B cell (primary cell): ENCODE measurements at regions not wholly inside any gene's neighbourhood (a gene's known extent, or its start where the extent isn't known, plus 50 kb on each side); places are given as distances from the start of the nearest gene placed in this dataset.

Experiments used
- ATAC-seq: fragments of 200-7000 bp; cut with Tn5 transposase; one replicate; pipeline ENCODE4 v1.10.0; 2021; ENCODE audit warnings: low read depth, mild to moderate bottlenecking, moderate number of reproducible peaks, moderate library complexity
- CTCF ChIA-PET: fragments of 350-600 bp; sonication (Branson Sonifier 250); formaldehyde crosslinking; loops from one replicate; lab custom pipeline; 2021; ENCODE audit warnings: antibody characterized with exemption, inconsistent platforms; lab: Charles Lee
- POLR2A ChIA-PET: fragments of 350-600 bp; sonication (Branson Sonifier 250); formaldehyde crosslinking; loops from one replicate; lab custom pipeline; 2021; ENCODE audit warnings: antibody characterized with exemption; lab: Charles Lee
- DNase-seq: peaks from one replicate; pipeline ENCODE4 v3.0.0; 2013
- H2AFZ ChIP-seq: 2 replicates; pipeline ENCODE4 v1.6.1; 2012; ENCODE audit warnings: mild to moderate bottlenecking, low read depth, low read length; ENCODE audit not compliant: insufficient read depth, poor library complexity, severe bottlenecking
- H3K27ac ChIP-seq, 2 donors: 1 replicate in 1 of 2; 2 replicates in 1 of 2; pipeline ENCODE4 v1.5.1; 2012 to 2013; ENCODE audit warnings: low read length in 2 of 2, mild to moderate bottlenecking in 2 of 2, moderate library complexity in 1 of 2
- H3K27me3 ChIP-seq, 4 experiments: fragments of 200-600 bp in 1 of 4; sonication (generic) in 1 of 4; replicated peaks in 1 of 4; 1 replicate in 2 of 4; 2 replicates in 2 of 4; pipeline versions ENCODE4 v1.6.1 to v1.7.0; 2013 to 2016; ENCODE audit warnings: low read length in 3 of 4, mild to moderate bottlenecking in 2 of 4, mixed read lengths in 1 of 4, moderate library complexity in 1 of 4; ENCODE audit not compliant: insufficient read depth in 4 of 4, control insufficient read depth in 3 of 4; ENCODE audit errors: control extremely low read depth in 1 of 4
- H3K36me3 ChIP-seq, 2 experiments: replicated peaks in 1 of 2; 1 replicate in 1 of 2; 2 replicates in 1 of 2; pipeline versions ENCODE4 v1.6.1 to v1.7.1; 2013; ENCODE audit warnings: low read length in 1 of 2; ENCODE audit not compliant: insufficient read depth in 2 of 2, control insufficient read depth in 1 of 2; ENCODE audit errors: control extremely low read depth in 1 of 2, extremely low read depth in 1 of 2
- H3K4me1 ChIP-seq, 2 donors: fragments of 200-600 bp in 1 of 2; sonication (generic) in 1 of 2; 1 replicate in 1 of 2; 2 replicates in 1 of 2; pipeline versions ENCODE4 v1.5.1 to v1.6.1; 2013 to 2017; ENCODE audit warnings: low read length in 2 of 2; ENCODE audit not compliant: control insufficient read depth in 2 of 2, insufficient read depth in 2 of 2
- H3K4me2 ChIP-seq: replicated peaks from 2 replicates; pipeline ENCODE3; 2012; ENCODE audit warnings: mild to moderate bottlenecking, low read depth, low read length; ENCODE audit not compliant: poor library complexity, severe bottlenecking
- H3K4me3 ChIP-seq, 5 experiments: fragments of 200-600 bp in 1 of 5; sonication (generic) in 1 of 5; 1 replicate in 3 of 5; 2 replicates in 2 of 5; pipeline versions ENCODE4 v1.5.1 to v1.7.0; 2011 to 2016; ENCODE audit warnings: low read length in 4 of 5, mild to moderate bottlenecking in 4 of 5, low read depth in 2 of 5, control low read depth in 1 of 5, moderate library complexity in 1 of 5; ENCODE audit not compliant: insufficient read depth in 1 of 5; ENCODE audit errors: control extremely low read depth in 1 of 5, extremely low read depth in 1 of 5
- H3K79me2 ChIP-seq: fragments of 200-600 bp; sonication (generic); one replicate; pipeline ENCODE4 v1.6.0; 2016; ENCODE audit warnings: low read length; ENCODE audit not compliant: control insufficient read depth, insufficient read depth
- H3K9ac ChIP-seq: fragments of 200-600 bp; sonication (generic); 2 replicates; pipeline ENCODE4 v1.6.1; 2017; ENCODE audit warnings: mild to moderate bottlenecking, low read length, moderate library complexity
- H3K9me3 ChIP-seq, 3 donors: one replicate each; pipeline versions ENCODE4 v1.6.1 to v1.7.1; 2013; ENCODE audit warnings: low read length in 2 of 3; ENCODE audit not compliant: control insufficient read depth in 2 of 3, insufficient read depth in 1 of 3; ENCODE audit errors: control extremely low read depth in 1 of 3
- H4K20me1 ChIP-seq: 2 replicates; pipeline ENCODE4 v1.6.0; 2012; ENCODE audit warnings: mild to moderate bottlenecking, low read length; ENCODE audit not compliant: insufficient read depth, control insufficient read depth, poor library complexity, severe bottlenecking
- H3K27ac Mint-ChIP-seq: one replicate; pipeline ENCODE4 v1.8.0; 2021; ENCODE audit warnings: mixed read lengths
- H3K27me3 Mint-ChIP-seq: one replicate; pipeline ENCODE4 v1.8.0; 2021; ENCODE audit warnings: mixed read lengths
- H3K4me1 Mint-ChIP-seq: one replicate; pipeline ENCODE4 v1.8.0; 2021; ENCODE audit warnings: mixed read lengths
- H3K4me3 Mint-ChIP-seq: one replicate; pipeline ENCODE4 v1.8.0; 2021; ENCODE audit warnings: mixed read lengths
- H3K9me3 Mint-ChIP-seq: one replicate; pipeline ENCODE4 v1.8.0; 2022; ENCODE audit warnings: mixed read lengths; ENCODE audit not compliant: insufficient read depth
- CTCF ChIP-seq: fragments of 200-600 bp; IDR thresholded peaks from one replicate; pipeline ENCODE4 v1.8.0; 2022; ENCODE audit warnings: antibody characterized with exemption, mild to moderate bottlenecking
- EZH2 ChIP-seq: IDR thresholded peaks from 2 replicates; pipeline ENCODE4 v1.6.1; 2012; ENCODE audit warnings: borderline replicate concordance, low read depth, mild to moderate bottlenecking, moderate library complexity, low read length; ENCODE audit not compliant: insufficient read depth, poor library complexity, severe bottlenecking
- WGBS: methylation state at CpG from one replicate; pipeline ENCODE4 v1.1.5; 2013; ENCODE audit warnings: missing lambda C conversion rate; ENCODE audit not compliant: insufficient coverage; 5-methylcytosine and 5-hydroxymethylcytosine counted together
- intact Hi-C: fragments of 100-400 bp; cut with micrococcal nuclease; formaldehyde crosslinking; loops from one replicate; pipeline ENCODE4 v1.10.0; 2022

GRCh38 chr4:132958457-132959263 lies 190.4 kb upstream of the PCDH10 start:
- DNase-seq = no peak
- H3K4me1 Mint-ChIP-seq = no peaks in the 10 kb centered on the region
- Histone ChIP-seq H3K27me3 (no peaks in the 10 kb centered on the region), H3K4me3 (no peak overlapping the region), H3K9me3 (peaks cover 0 to 23% (median 8%) of the 10 kb centered on the region in 3 donors), H3K27ac (no peak overlapping the region), H4K20me1 (no peaks in the 10 kb centered on the region), H3K4me1 (no peaks in the 10 kb centered on the region), H3K9ac (no peak overlapping the region), H3K79me2 (no peaks in the 10 kb centered on the region), H3K36me3 (no peaks in the 10 kb centered on the region), H2AFZ (no peak overlapping the region), H3K4me2 (no peak overlapping the region)
- POLR2A ChIA-PET = no interaction called here
- 94% methylated on average over 6 of the region's 8 CpGs for WGBS
- no peak overlapping the region for H3K4me3 Mint-ChIP-seq
- intact Hi-C loops = no loop called here
- H3K9me3 Mint-ChIP-seq = peaks cover 2% of the 10 kb centered on the region
- no peak for TF ChIP-seq EZH2
- TF ChIP-seq CTCF = no peak
- no peaks in the 10 kb centered on the region for H3K27me3 Mint-ChIP-seq
- CTCF ChIA-PET = no interaction called here
- ATAC-seq = no peak
- no peak overlapping the region for H3K27ac Mint-ChIP-seq

GRCh38 chr4:132981611-132982010 lies 167.5 kb upstream of the PCDH10 start:
- intact Hi-C loops = no loop called here
- H3K27me3 ChIP-seq = no peaks in the 10 kb centered on the region
- no peak overlapping the region for H3K4me2 ChIP-seq
- ATAC-seq (no peak), DNase-seq (no peak)
- H3K36me3 ChIP-seq = no peaks in the 10 kb centered on the region
- TF ChIP-seq EZH2 (no peak), CTCF (no peak)
- H3K9me3 ChIP-seq = no peaks in the 10 kb centered on the region
- H3K79me2 ChIP-seq = no peaks in the 10 kb centered on the region
- no peaks in the 10 kb centered on the region for H3K27me3 Mint-ChIP-seq
- 100% methylated on average over 1 of the region's 1 CpG for WGBS
- H2AFZ ChIP-seq = no peak overlapping the region
- no peak overlapping the region for H3K9ac ChIP-seq
- POLR2A ChIA-PET = no interaction called here
- no peaks in the 10 kb centered on the region for H3K4me1 Mint-ChIP-seq
- H3K9me3 Mint-ChIP-seq = peaks cover 10% of the 10 kb centered on the region
- no peak overlapping the region for H3K27ac ChIP-seq
- CTCF ChIA-PET = no interaction called here
- H3K4me1 ChIP-seq = no peaks in the 10 kb centered on the region
- no peak overlapping the region for H3K27ac Mint-ChIP-seq
- no peak overlapping the region for H3K4me3 ChIP-seq
- no peaks in the 10 kb centered on the region for H4K20me1 ChIP-seq
- no peak overlapping the region for H3K4me3 Mint-ChIP-seq
